Testis (tissue), 2 donors: ENCODE measurements at regions not wholly inside any gene's neighbourhood (a gene's known extent, or its start where the extent isn't known, plus 50 kb on each side); places are given as distances from the start of the nearest gene placed in this dataset.

Source experiments
- POLR2A ChIP-seq: fragments of 450-650 bp; IDR thresholded peaks from one replicate; pipeline ENCODE4 v1.6.1; 2017; ENCODE audit warnings: antibody characterized with exemption, mild to moderate bottlenecking, moderate library complexity
- TF ChIP-seq, protein P1 (sequence below), 3 experiments: fragments of 450-650 bp in 2 of 3; fragments of 200-600 bp in 1 of 3; sonication (generic) in 1 of 3; IDR thresholded peaks; one replicate each; pipeline ENCODE4 v1.5.1; 2016 to 2019; ENCODE audit warnings: antibody characterized with exemption in 3 of 3, mild to moderate bottlenecking in 2 of 3, moderate library complexity in 1 of 3

DNA sequence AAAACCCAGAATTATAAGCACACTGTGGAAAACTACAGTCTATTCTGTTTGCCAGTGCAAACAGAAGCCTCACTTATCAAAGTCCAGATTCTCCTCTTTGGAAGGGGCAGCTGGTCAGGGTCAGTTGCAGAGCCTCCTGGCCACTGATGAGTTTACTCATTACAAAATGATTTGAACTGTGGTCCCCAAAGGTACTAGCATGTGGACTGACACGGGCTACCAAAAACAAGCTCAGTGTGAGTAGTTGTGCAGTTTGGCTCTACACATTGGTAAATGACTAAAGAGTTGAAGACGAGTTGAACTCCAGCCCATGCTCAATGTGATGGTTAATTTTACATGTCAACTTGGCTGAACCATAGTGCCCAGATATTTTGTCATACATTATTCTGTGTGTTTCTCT, 221.5 kb downstream of the ZIC4 start:
- no peak for TF ChIP-seq POLR2A
- TF ChIP-seq, protein P1, sequence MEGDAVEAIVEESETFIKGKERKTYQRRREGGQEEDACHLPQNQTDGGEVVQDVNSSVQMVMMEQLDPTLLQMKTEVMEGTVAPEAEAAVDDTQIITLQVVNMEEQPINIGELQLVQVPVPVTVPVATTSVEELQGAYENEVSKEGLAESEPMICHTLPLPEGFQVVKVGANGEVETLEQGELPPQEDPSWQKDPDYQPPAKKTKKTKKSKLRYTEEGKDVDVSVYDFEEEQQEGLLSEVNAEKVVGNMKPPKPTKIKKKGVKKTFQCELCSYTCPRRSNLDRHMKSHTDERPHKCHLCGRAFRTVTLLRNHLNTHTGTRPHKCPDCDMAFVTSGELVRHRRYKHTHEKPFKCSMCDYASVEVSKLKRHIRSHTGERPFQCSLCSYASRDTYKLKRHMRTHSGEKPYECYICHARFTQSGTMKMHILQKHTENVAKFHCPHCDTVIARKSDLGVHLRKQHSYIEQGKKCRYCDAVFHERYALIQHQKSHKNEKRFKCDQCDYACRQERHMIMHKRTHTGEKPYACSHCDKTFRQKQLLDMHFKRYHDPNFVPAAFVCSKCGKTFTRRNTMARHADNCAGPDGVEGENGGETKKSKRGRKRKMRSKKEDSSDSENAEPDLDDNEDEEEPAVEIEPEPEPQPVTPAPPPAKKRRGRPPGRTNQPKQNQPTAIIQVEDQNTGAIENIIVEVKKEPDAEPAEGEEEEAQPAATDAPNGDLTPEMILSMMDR (IDR thresholded peaks at IDR 0.05): no peak
